B cell (primary cell): ENCODE measurements at regions not wholly inside any gene's neighbourhood (a gene's known extent, or its start where the extent isn't known, plus 50 kb on each side); places are given as distances from the start of the nearest gene placed in this dataset.

Source experiments
- ATAC-seq: fragments of 200-7000 bp; cut with Tn5 transposase; one replicate; pipeline ENCODE4 v1.10.0; 2021; ENCODE audit warnings: low read depth, mild to moderate bottlenecking, moderate number of reproducible peaks, moderate library complexity
- CTCF ChIA-PET: fragments of 350-600 bp; sonication (Branson Sonifier 250); formaldehyde crosslinking; loops from one replicate; lab custom pipeline; 2021; ENCODE audit warnings: antibody characterized with exemption, inconsistent platforms; lab: Charles Lee
- POLR2A ChIA-PET: fragments of 350-600 bp; sonication (Branson Sonifier 250); formaldehyde crosslinking; loops from one replicate; lab custom pipeline; 2021; ENCODE audit warnings: antibody characterized with exemption; lab: Charles Lee
- DNase-seq: peaks from one replicate; pipeline ENCODE4 v3.0.0; 2013
- H2AFZ ChIP-seq: 2 replicates; pipeline ENCODE4 v1.6.1; 2012; ENCODE audit warnings: mild to moderate bottlenecking, low read depth, low read length; ENCODE audit not compliant: insufficient read depth, poor library complexity, severe bottlenecking
- H3K27ac ChIP-seq, 2 donors: 1 replicate in 1 of 2; 2 replicates in 1 of 2; pipeline ENCODE4 v1.5.1; 2012 to 2013; ENCODE audit warnings: low read length in 2 of 2, mild to moderate bottlenecking in 2 of 2, moderate library complexity in 1 of 2
- H3K27me3 ChIP-seq, 4 experiments: fragments of 200-600 bp in 1 of 4; sonication (generic) in 1 of 4; replicated peaks in 1 of 4; 1 replicate in 2 of 4; 2 replicates in 2 of 4; pipeline versions ENCODE4 v1.6.1 to v1.7.0; 2013 to 2016; ENCODE audit warnings: low read length in 3 of 4, mild to moderate bottlenecking in 2 of 4, mixed read lengths in 1 of 4, moderate library complexity in 1 of 4; ENCODE audit not compliant: insufficient read depth in 4 of 4, control insufficient read depth in 3 of 4; ENCODE audit errors: control extremely low read depth in 1 of 4
- H3K36me3 ChIP-seq, 2 experiments: replicated peaks in 1 of 2; 1 replicate in 1 of 2; 2 replicates in 1 of 2; pipeline versions ENCODE4 v1.6.1 to v1.7.1; 2013; ENCODE audit warnings: low read length in 1 of 2; ENCODE audit not compliant: insufficient read depth in 2 of 2, control insufficient read depth in 1 of 2; ENCODE audit errors: control extremely low read depth in 1 of 2, extremely low read depth in 1 of 2
- H3K4me1 ChIP-seq, 2 donors: fragments of 200-600 bp in 1 of 2; sonication (generic) in 1 of 2; 1 replicate in 1 of 2; 2 replicates in 1 of 2; pipeline versions ENCODE4 v1.5.1 to v1.6.1; 2013 to 2017; ENCODE audit warnings: low read length in 2 of 2; ENCODE audit not compliant: control insufficient read depth in 2 of 2, insufficient read depth in 2 of 2
- H3K4me2 ChIP-seq: replicated peaks from 2 replicates; pipeline ENCODE3; 2012; ENCODE audit warnings: mild to moderate bottlenecking, low read depth, low read length; ENCODE audit not compliant: poor library complexity, severe bottlenecking
- H3K4me3 ChIP-seq, 5 experiments: fragments of 200-600 bp in 1 of 5; sonication (generic) in 1 of 5; 1 replicate in 3 of 5; 2 replicates in 2 of 5; pipeline versions ENCODE4 v1.5.1 to v1.7.0; 2011 to 2016; ENCODE audit warnings: low read length in 4 of 5, mild to moderate bottlenecking in 4 of 5, low read depth in 2 of 5, control low read depth in 1 of 5, moderate library complexity in 1 of 5; ENCODE audit not compliant: insufficient read depth in 1 of 5; ENCODE audit errors: control extremely low read depth in 1 of 5, extremely low read depth in 1 of 5
- H3K79me2 ChIP-seq: fragments of 200-600 bp; sonication (generic); one replicate; pipeline ENCODE4 v1.6.0; 2016; ENCODE audit warnings: low read length; ENCODE audit not compliant: control insufficient read depth, insufficient read depth
- H3K9ac ChIP-seq: fragments of 200-600 bp; sonication (generic); 2 replicates; pipeline ENCODE4 v1.6.1; 2017; ENCODE audit warnings: mild to moderate bottlenecking, low read length, moderate library complexity
- H3K9me3 ChIP-seq, 3 donors: one replicate each; pipeline versions ENCODE4 v1.6.1 to v1.7.1; 2013; ENCODE audit warnings: low read length in 2 of 3; ENCODE audit not compliant: control insufficient read depth in 2 of 3, insufficient read depth in 1 of 3; ENCODE audit errors: control extremely low read depth in 1 of 3
- H4K20me1 ChIP-seq: 2 replicates; pipeline ENCODE4 v1.6.0; 2012; ENCODE audit warnings: mild to moderate bottlenecking, low read length; ENCODE audit not compliant: insufficient read depth, control insufficient read depth, poor library complexity, severe bottlenecking
- H3K27ac Mint-ChIP-seq: one replicate; pipeline ENCODE4 v1.8.0; 2021; ENCODE audit warnings: mixed read lengths
- H3K27me3 Mint-ChIP-seq: one replicate; pipeline ENCODE4 v1.8.0; 2021; ENCODE audit warnings: mixed read lengths
- H3K4me1 Mint-ChIP-seq: one replicate; pipeline ENCODE4 v1.8.0; 2021; ENCODE audit warnings: mixed read lengths
- H3K4me3 Mint-ChIP-seq: one replicate; pipeline ENCODE4 v1.8.0; 2021; ENCODE audit warnings: mixed read lengths
- H3K9me3 Mint-ChIP-seq: one replicate; pipeline ENCODE4 v1.8.0; 2022; ENCODE audit warnings: mixed read lengths; ENCODE audit not compliant: insufficient read depth
- CTCF ChIP-seq: fragments of 200-600 bp; IDR thresholded peaks from one replicate; pipeline ENCODE4 v1.8.0; 2022; ENCODE audit warnings: antibody characterized with exemption, mild to moderate bottlenecking
- EZH2 ChIP-seq: IDR thresholded peaks from 2 replicates; pipeline ENCODE4 v1.6.1; 2012; ENCODE audit warnings: borderline replicate concordance, low read depth, mild to moderate bottlenecking, moderate library complexity, low read length; ENCODE audit not compliant: insufficient read depth, poor library complexity, severe bottlenecking
- WGBS: methylation state at CpG from one replicate; pipeline ENCODE4 v1.1.5; 2013; ENCODE audit warnings: missing lambda C conversion rate; ENCODE audit not compliant: insufficient coverage; 5-methylcytosine and 5-hydroxymethylcytosine counted together
- intact Hi-C: fragments of 100-400 bp; cut with micrococcal nuclease; formaldehyde crosslinking; loops from one replicate; pipeline ENCODE4 v1.10.0; 2022

DNA sequence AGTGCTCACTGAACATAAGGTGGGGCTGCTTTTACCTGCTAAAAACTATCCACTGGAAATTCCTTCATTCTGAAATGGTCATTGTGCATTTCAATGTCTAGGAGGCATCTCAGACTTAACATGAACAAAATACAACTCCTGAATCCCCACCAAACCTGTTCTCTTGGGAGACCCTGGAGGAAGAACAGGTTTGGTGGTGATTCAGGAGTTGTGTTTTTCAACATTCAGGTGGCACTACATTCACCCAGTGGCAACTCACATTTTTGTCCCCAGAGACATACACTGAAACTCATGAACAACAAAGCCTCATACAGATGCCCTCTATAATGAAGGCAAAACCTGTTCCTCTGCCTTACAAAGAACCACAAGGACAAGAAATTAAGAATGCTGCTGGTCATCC is 64.3 kb upstream of the CYP2D6 start:
- DNase-seq, result no peak
- CTCF ChIA-PET, result interaction anchor here (1.5 kb wide), 1 partner anchor 249 kb away, joined by 5 read pairs; no protein-coding TSS in a partner anchor
- Mint-ChIP-seq H3K4me1 (peaks cover 43% of the 10 kb centered on the region), H3K27ac (no peak overlapping the region), H3K4me3 (no peak overlapping the region), H3K27me3 (no peaks in the 10 kb centered on the region), H3K9me3 (no peaks in the 10 kb centered on the region)
- H3K36me3 ChIP-seq, result peaks cover 0 to 8% of the 10 kb centered on the region in 2 experiments
- H3K9ac ChIP-seq, result no peak overlapping the region
- no peaks in the 10 kb centered on the region for H3K4me1 ChIP-seq
- intact Hi-C loops, result no loop called here
- H3K4me2 ChIP-seq, result no peak overlapping the region
- H4K20me1 ChIP-seq, result peaks cover 97% of the 10 kb centered on the region
- no peaks in the 10 kb centered on the region for H3K27me3 ChIP-seq
- TF ChIP-seq CTCF, result no peak
- no peak for TF ChIP-seq EZH2
- ATAC-seq, result no peak
- H3K79me2 ChIP-seq, result peaks cover 98% of the 10 kb centered on the region
- no peak overlapping the region for H2AFZ ChIP-seq
- POLR2A ChIA-PET, result no interaction called here
- no peaks in the 10 kb centered on the region for H3K9me3 ChIP-seq
- H3K27ac ChIP-seq, result no peak overlapping the region
- H3K4me3 ChIP-seq, result no peak overlapping the region

DNA sequence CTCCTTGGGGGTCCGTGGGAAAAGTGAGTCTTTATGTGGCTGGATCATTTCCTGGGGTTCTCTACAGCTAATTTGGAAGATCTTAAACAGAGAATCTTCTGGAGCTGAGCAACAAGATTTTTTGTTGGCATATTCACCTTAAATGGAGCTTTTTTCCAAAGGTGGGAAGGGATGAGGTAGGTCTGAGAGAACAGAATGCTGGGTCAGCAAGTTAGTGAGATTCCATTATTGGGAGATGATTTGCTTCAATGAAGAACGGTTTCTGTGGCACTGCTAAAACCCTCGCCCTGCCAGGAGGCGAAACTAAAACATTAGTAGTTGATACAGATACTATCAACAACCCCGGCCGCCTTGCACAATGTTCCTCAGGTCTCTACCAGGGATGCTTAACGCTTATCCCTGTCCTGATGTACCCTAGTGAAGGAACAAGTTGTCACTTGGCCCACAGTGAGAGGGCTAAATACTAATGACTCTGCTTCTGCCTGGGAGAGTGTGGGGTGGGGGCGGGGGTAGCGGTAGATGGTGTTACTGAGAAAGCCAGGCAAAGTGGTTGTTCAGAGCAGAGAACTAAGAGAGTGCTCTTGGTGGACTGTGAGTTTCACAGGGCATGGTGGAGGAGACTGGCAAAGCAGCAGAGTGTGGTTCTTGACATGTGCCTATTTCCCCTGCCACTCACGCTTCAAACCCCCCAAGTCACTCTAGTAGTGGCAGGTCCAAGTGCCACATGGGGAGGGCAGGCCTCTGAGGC is 63.7 kb upstream of the CYP2D6 start:
- H3K4me1 ChIP-seq, result no peaks in the 10 kb centered on the region
- H3K27ac ChIP-seq, result no peak overlapping the region
- H2AFZ ChIP-seq, result no peak overlapping the region
- H3K4me3 ChIP-seq, result no peak overlapping the region
- peaks cover 43% of the 10 kb centered on the region for H3K4me1 Mint-ChIP-seq
- no peak overlapping the region for H3K27ac Mint-ChIP-seq
- ChIA-PET CTCF (no interaction called here), POLR2A (no interaction called here)
- no peak for ATAC-seq
- H3K4me3 Mint-ChIP-seq, result no peak overlapping the region
- TF ChIP-seq EZH2 (no peak), CTCF (no peak)
- H3K79me2 ChIP-seq, result peaks cover 96% of the 10 kb centered on the region
- DNase-seq, result no peak
- H3K36me3 ChIP-seq, result peaks cover 0 to 8% of the 10 kb centered on the region in 2 experiments
- H3K27me3 Mint-ChIP-seq, result no peaks in the 10 kb centered on the region
- WGBS, result 100% methylated on average over 10 of the region's 10 CpGs
- no peaks in the 10 kb centered on the region for H3K9me3 ChIP-seq
- H3K9me3 Mint-ChIP-seq, result no peaks in the 10 kb centered on the region
- H3K27me3 ChIP-seq, result no peaks in the 10 kb centered on the region
- no peak overlapping the region for H3K9ac ChIP-seq
- no peak overlapping the region for H3K4me2 ChIP-seq
- intact Hi-C loops, result no loop called here
- H4K20me1 ChIP-seq, result peaks cover 97% of the 10 kb centered on the region
